ENCODE measurements at regions not wholly inside any gene's neighbourhood (a gene's known extent, or its start where the extent isn't known, plus 50 kb on each side); places are given as distances from the start of the nearest gene placed in this dataset.

DNA sequence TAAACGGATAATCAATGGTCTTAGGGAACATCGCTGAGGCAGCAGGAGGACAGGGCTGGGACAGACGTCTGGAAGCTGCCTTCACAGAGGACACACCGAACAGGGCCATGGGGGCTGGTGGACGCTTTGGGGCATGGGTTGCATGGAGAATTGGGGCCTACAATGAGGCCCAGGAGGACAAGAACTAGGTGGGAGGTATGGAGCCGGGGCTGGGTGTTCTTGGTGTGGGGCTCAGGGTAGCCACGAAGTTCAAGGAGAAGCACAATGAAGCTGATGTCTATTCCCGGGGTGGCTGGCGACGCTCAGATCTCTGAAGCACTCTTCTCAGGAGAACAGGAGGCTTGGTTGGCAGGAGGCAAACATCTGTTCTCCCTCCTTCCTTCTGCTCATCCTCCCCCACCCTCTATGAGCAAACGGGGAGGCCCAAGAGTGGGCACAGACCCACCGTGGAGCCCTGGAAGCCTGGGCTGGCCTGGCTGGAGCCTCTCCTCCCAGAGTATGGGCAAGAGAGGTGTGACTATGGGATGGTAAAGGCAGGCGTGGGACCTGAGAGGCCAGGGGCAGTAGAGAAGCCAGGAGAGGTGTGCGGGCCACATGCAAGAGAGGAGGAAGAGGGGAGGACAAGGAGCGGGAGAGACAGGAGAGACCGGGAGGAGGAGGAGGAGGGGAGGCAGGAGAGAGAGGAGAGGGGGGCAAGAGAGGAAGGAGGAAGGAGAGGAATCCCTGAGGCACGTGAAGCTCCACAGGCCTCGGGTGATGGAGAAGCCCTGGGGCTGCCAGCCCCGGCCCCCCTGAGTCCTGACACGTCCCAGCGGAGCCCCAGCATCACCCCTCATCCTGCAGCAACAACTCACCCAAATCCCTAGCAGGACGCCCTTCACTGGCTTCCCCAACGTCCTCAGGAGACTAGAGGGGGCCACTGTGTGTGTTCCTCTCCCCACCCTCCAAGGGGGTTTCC is 159.1 kb downstream of the OLFM1 start:
- in situ Hi-C loops (cut with HindIII; ENCODE audit: low pct_ligation_motif_present, low pct_unique_long_range_greater_than_20kb, low sequenced_read_pairs) = no loop called here
- no peak for DNase-seq

DNA sequence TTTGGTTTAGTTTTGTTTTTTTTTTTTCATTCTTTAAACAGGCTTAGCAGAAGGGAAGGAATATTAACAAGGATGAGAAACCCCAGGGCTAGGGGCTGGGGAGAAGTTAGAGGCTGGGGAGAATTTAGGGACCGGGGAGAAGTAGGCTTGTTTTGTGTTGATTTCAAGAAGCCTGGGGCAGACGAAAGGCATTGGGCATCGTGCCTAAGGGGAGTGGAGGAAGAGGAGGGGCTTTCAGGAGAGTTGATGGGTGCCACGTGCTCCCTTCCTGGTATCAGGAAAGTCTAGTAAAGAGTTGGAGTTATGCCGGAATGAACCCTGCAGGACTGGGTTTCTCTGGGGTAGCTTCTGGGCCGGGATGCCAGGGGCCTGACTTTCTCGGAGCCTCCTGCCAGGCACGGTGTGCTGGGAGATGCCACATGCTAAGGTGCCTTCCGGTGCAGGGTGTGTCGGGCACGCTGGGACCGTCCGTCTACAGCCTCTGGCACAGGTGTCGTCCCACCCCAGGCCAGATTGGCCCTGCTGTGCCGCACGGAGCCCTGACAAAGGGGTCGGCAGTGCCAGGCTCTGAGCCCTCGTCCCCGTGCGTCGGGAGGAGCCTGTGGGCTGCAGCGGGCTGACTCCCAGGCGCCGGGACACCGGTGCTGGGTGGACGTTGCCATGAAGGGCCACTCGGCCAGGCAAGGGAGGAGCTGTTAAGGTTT is 159.9 kb downstream of the OLFM1 start:
- in situ Hi-C loops (cut with HindIII; ENCODE audit: low pct_ligation_motif_present, low pct_unique_long_range_greater_than_20kb, low sequenced_read_pairs) = no loop called here
- DNase-seq = no peak

DNA sequence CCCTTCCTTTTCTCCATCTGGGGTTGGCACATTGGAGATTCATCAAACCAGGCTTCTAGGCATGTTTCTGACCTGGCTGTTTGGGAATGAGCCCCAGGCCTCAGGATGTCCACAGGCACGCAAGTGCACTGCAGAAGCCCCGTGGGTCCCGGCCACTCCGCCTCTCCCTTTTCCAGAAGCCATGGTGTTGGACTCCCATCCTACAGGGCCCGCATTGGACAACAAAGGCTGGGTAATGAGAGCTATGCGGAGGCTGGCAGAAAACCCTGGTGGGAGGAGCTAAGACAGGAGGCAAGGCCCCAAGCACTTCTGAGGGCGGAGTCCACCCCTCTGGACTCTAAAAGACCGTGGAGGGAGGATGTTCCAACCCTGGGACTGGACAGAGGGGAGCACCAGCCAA is 160.6 kb downstream of the OLFM1 start:
- in situ Hi-C loops (cut with HindIII; ENCODE audit: low pct_ligation_motif_present, low pct_unique_long_range_greater_than_20kb, low sequenced_read_pairs) = no loop called here
- no peak for DNase-seq

DNA sequence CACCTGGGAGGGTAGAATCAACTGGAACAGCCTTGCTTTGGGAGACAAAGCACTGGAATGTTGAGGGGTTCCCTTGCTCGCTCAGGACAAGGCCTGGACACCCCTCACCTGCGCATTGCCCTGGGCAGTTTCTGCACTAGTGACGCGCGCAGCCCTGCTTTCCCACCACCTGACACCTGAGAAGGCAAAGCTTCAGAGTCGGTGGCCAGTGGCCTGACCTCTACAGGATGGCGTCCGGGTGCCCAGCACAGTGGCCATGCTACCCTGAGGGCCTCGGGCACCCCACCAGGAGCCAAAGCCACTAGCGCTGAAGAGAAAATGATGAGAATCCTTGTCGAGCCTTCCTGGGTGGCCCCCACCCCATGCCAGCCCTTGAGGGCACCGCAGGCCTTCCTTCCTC is 161.3 kb downstream of the OLFM1 start:
- in situ Hi-C loops (cut with HindIII; ENCODE audit: low pct_ligation_motif_present, low pct_unique_long_range_greater_than_20kb, low sequenced_read_pairs) = no loop called here

DNA sequence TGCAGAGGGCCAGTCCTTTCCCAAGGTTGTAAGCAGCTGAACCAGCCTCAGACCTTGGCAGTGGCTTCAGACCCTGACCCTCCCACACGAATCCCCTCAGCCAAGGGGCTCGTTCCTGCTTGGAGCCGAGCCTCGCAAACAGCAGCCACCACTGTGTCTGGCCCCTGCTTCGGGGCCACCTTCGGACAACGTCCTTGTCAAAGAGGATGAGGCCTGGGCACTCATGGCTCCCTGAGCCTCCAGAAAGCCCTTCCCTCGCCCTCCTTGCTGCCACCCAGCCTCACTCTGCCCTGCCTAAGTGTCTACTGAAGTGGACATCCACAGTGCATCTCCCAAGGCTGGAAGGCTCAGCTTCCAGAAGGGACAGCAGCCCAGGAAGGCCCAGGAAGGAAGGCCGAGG is 161.7 kb downstream of the OLFM1 start:
- in situ Hi-C loops (cut with HindIII; ENCODE audit: low pct_ligation_motif_present, low pct_unique_long_range_greater_than_20kb, low sequenced_read_pairs) = no loop called here
- DNase-seq = no peak

More for the DNA sequence above, 161.3 kb downstream of the OLFM1 start:
- DNase-seq = no peak

DNA sequence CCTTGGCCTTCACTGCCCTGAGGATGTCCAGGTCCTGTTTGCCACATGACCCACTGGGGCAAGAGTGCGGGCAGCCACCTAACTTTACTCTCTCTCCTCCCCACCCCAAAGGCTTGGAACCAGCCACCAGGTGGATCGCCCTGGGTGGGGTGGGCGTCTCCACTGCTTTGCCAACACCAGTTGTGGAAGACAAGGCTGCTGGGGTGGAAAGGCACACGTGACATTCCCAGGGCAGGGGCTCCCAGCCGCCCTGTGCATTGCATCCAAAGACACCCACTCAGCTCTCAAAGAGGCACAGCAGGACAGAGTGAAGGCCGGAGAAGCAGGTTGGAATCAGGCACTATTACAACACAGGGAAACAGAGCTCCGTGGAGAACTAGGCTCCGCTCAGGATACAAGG is 162.2 kb downstream of the OLFM1 start:
- DNase-seq = no peak
- in situ Hi-C loops (cut with HindIII; ENCODE audit: low pct_ligation_motif_present, low pct_unique_long_range_greater_than_20kb, low sequenced_read_pairs) = no loop called here

DNA sequence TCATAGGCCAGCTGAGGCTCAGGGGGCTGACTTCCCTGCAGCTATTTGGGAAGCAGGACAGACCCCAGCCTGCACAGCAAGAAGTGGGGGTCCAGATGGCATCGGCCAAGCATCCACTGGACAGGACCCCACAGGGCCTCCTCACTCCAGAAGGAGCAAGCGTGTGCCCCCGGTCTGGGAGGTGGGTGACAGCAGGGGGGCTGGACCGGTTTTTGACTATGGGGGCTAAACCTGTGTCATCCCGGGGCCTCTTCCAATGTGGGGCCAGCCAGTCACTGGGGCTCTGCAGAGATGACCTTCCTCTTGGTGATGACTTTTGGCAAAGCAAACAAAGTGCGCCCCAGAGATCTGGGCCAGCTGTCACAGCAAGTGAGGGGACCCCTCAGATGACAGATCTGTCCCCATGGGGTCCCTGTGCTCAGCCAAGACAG is 163.9 kb downstream of the OLFM1 start:
- in situ Hi-C loops (cut with HindIII; ENCODE audit: low pct_ligation_motif_present, low pct_unique_long_range_greater_than_20kb, low sequenced_read_pairs) = no loop called here
- no peak for DNase-seq

DNA sequence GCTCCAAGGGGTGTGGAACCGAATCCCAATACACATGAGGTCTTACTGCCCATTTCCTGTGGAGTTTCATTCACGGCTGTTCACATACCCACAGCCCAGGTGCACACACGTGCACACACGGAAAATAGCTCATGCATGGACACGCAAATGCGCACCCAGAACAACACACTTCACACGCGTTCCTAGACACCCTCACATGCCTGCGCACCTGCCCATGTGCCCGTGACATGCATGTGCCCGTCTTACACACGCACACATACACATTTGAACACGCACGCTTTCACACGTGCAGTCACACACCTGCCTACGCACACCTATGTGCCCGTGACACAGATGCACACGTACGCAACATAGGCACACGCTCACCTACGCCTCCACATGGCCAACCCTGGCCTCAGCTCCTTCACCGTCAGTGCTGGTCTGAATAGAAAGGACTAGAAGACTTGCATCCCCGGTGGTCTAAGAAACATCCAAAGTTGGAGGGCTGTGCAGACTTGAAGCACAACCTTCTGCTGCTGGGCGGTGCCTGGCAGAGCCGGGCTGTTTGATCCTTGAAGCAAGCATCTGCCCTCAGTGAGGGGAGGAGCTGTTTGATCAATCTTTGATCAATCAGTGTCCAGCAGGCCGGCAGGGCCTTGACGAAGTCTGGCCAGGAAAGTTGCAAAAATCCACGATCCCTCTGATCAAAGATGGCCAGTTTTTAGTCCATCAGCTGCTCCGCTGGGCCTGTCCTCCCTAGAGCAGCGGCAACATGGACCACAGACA is 164.7 kb downstream of the OLFM1 start:
- DNase-seq = no peak
- in situ Hi-C loops (cut with HindIII; ENCODE audit: low pct_ligation_motif_present, low pct_unique_long_range_greater_than_20kb, low sequenced_read_pairs) = no loop called here

DNA sequence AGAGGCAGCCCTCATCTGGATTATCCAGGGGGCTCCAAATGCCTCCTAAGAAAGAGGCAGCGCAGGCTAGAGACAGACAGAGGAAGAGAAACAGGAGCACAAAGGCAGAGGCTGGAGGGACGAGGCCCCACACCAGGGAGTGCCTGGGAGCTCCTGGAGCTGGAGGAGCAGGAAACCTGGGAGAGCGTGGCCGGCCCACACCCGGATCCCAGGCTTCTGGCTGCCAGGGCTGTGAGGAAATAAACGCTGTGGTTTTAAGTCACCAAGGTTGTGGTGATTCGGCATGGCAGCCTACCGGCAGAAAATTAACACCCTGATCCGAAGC is 165.5 kb downstream of the OLFM1 start:
- in situ Hi-C loops (cut with HindIII; ENCODE audit: low pct_ligation_motif_present, low pct_unique_long_range_greater_than_20kb, low sequenced_read_pairs) = no loop called here
- DNase-seq = no peak

DNA sequence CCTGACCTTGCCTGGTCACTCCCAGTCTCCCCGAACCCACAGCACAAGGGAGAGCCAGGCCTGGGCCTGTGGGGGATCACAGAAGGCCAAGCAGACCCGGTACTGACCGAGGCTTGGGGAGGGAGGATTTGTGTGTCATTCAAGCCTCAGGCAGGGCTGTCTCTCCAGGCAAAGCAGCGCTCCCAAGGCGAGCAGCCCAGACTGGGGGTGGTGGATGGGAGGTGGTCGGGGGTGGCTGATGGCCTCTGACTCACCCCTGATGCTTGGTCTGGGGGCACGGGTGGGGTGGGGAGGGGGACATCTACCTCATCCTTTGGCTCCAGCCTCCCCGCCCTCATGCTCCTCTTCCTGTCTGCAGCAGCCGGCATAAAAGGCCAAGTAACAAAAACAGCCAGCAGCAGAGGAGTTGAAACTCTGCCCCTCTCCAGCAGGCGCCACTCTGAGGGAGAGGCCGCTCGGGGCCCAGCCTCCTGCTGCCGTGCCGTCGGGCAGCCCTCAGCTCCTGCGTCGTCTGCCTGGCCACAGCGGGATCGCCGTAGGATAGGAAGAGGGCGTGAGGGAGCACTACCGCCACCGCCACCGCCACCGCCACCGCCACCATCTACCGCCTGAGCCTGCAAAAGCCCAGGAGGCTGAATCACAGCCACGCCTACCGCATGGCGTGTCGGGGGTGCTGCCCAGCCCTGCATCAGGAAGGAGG is 166.0 kb downstream of the OLFM1 start:
- no peak for DNase-seq
- in situ Hi-C loops (cut with HindIII; ENCODE audit: low pct_ligation_motif_present, low pct_unique_long_range_greater_than_20kb, low sequenced_read_pairs) = no loop called here

DNA sequence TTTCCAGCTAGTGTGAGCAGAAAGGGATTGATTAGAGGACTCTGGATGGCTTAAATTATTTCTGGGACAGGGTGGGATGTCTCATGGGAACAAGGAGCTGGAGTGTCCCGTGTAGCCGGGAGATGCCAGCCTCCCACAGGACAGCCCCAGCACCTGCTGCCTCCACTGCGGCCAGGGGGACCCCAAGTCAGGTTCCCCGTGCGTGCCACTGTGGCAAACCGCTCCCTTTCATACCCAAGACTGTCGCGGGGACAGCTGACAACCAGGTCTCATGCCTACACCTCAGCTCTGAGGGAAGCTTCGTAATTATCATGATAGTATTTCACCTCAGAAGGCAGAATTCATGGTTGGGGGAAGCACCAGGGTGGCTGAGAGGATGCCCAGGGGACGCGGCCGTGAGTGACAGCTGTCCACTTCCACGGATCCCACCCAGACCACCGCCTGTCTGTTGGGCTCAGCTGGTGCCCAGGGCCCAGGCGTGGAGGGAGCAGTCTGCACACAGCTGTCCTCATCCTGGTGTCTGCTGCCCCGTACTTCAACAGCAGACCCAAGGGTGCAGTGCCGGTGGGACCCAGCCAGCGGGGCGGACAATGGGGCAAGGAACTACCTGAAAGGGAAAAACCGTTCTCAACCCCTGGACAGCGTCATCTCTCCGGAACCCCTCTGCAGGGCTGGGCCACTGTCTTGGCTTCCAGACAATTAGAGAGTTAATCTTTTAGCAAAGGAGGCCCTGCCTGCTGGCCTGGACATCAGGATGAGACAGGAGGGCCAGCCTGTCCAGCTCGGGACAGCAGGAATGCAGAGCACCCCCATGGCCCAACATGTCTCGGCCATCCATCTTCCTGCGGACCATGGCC is 166.9 kb downstream of the OLFM1 start:
- in situ Hi-C loops (cut with HindIII; ENCODE audit: low pct_ligation_motif_present, low pct_unique_long_range_greater_than_20kb, low sequenced_read_pairs) = no loop called here
- no peak for DNase-seq

DNA sequence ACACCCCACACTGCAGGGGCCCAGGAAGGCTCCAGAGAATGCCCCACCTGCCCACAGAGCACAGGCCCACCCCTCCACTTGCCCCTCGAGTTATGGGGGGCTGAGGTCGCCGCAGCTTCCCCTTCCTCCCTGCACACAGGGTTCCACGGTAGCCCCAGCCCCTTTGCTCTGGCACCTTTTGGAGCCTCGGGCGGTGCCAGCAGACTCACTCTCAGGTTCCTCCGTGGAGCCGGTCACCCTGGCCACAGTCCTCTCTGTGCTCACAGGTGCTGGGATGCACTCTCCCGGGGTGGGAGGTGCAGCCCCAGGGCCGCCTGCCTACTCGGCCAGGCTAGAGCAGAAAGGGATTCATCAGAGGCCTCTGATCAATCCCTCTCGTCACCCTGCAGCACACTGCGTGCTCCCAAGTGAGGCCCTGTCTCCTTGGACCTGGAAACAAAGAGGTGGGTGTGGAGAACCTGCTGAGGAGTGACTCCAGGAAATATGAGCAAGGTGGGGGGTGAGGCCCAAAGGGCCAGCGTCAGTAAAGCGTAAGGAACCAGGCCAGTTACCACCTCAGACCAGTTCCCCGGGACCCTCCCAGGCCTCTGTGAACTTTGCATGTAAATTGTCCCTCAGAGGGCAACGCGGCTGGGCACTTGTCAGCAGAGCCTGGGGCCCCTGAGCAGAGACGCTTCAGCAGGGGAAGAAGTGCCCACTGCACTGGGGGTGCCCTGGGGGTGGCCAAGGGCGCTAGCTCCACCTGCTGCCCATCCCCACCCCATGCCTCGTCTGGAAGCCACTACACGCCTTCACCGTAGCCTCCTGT is 167.8 kb downstream of the OLFM1 start:
- no peak for DNase-seq
- in situ Hi-C loops (cut with HindIII; ENCODE audit: low pct_ligation_motif_present, low pct_unique_long_range_greater_than_20kb, low sequenced_read_pairs) = no loop called here

DNA sequence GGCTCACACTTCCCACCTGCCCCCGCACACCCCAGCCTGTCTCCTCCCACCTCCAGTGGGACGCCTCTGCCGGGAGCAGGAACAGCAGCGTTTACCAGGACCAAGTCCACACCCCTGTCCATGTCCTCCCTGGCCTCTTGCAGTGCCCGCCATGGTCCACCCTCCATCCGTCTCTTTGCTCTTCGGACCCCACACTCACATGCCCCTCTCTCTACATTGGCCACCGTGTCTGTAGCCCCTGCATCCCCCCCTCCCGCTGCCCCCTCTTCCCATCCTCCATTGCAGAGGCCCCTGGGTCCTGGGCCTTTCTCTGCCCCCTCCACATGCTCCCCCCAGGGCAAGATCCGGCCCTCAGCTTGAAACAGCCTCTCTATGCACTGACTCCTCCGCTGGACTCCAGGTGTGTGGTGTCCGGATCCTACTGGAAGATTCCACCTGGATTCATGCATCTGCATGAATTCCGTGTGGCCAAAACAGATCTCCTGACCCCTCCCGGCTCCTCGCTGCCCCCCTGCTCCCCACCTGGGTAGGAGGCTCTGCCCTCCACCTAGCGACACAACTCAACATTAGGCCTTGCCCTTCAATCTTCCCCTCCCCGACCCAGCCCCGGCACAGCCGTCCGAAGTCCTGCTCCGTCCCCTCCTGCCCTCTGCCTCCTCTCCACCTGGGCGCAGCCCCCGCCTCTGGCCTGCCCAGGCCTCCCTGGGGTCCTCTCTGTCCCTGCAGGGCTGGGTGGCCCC is 168.5 kb downstream of the OLFM1 start:
- DNase-seq = no peak
- in situ Hi-C loops (cut with HindIII; ENCODE audit: low pct_ligation_motif_present, low pct_unique_long_range_greater_than_20kb, low sequenced_read_pairs) = no loop called here

DNA sequence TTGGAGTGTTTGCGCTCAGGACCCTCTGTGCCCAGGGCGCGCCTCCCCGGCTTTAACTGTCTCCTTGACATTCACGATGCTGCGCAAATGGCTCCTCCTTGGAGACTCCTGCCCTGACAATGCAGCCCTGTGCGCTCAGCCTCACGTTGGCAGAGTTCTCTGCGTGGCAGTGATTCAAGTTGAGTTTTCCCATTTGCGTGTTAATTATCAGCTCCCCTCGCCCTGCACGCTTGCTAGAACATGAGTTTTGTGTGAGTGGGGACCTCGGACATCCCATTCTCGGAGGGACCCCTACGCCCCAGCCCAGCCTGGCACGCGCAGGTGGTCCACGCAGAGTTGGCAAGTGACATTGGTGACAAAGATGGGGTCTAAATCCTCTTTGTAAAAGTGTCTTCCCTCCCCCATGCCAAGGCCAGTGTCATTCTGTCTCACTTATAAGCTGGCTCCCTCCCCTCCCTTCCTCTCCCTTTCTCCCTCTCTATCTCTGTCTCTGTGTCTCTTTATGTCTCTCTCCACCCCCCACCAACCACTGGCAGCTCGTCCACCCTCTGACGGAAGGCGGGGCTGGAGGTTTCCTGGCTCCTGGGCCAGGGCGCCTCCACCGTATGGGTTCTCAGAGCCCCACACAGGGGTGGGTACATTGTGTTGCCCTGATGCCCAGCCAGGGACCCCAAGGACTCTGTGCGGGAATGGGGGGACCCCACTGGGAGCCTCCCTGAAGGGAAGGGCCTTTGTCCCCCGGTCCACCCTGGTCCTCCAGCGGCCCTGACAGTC is 169.3 kb downstream of the OLFM1 start:
- in situ Hi-C loops (cut with HindIII; ENCODE audit: low pct_ligation_motif_present, low pct_unique_long_range_greater_than_20kb, low sequenced_read_pairs) = no loop called here
- no peak for DNase-seq

DNA sequence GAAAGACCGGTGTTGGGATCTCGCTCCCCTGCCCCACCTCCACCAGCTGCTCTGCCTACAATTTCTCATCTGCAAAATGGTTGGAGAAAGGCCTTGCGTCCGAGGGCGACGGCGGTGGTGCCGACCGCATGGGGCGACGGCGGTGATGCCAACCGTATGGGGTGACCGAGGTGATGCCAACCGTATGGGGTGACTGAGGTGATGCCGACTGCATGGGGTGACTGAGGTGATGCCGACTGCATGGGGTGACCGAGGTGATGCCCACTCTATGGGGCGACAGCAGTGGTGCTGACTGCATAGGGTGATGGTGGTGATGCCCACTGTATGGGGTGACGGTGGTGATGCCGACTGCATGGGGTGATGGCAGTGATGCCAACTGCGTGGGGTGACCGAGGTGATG is 171.0 kb downstream of the OLFM1 start:
- in situ Hi-C loops (cut with HindIII; ENCODE audit: low pct_ligation_motif_present, low pct_unique_long_range_greater_than_20kb, low sequenced_read_pairs) = no loop called here
- no peak for DNase-seq

DNA sequence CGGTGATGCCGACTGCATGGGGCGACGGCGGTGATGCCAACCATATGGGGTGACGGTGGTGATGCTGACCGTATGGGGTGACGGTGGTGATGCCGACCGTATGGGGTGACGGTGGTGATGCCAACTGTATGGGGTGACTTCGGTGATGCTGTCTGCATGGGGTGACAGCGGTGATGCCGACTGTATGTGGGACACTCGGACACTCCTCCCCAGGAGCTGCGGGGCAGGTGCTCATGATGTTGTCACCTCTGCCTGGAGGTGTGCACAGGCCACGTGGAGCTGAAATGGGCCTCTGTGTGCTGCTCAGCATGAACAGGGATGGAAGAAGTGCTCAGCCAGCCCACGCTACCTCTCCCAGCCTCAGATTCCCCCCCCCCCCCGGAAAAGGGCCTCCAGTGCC is 171.8 kb downstream of the OLFM1 start:
- DNase-seq = no peak
- in situ Hi-C loops (cut with HindIII; ENCODE audit: low pct_ligation_motif_present, low pct_unique_long_range_greater_than_20kb, low sequenced_read_pairs) = no loop called here
